ENCODE measurements at regions not wholly inside any gene's neighbourhood (a gene's known extent, or its start where the extent isn't known, plus 50 kb on each side); places are given as distances from the start of the nearest gene placed in this dataset.

DNA sequence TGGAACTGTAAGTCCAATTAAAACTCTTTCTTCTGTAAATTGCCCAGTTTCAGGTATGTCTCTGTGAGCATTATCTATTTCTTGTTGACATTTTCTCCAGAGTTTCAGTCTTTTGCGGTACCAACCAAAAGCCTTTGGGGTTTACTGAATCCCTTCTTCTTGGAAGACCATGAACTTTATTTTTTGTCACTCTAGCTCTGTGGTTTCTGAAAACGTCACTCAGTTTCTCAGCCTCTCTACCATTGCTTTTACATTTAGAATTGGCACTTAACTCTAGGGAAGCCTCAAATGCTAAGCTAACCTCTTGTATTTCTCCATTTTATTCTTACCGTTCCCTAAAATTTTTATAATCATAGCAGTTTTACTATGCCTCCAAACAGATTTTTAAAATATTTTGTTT, 237.6 kb downstream of the CSNK2A3 start:
- H3K36me3 Mint-ChIP-seq = no peaks in the 10 kb centered on the region
- H3K4me2 ChIP-seq = no peak overlapping the region

GRCh38 chr11:11113626-11114025, 239.4 kb downstream of the CSNK2A3 start:
- no peak for DNase-seq (ENCODE audit: low spot score)
- Histone ChIP-seq H3K4me2 (no peak overlapping the region), H3F3A (ENCODE audit: low read depth) (no peaks in the 10 kb centered on the region), H4K20me1 (ENCODE audit: low read depth) (no peaks in the 10 kb centered on the region), H3K9me3 (ENCODE audit: low read depth) (no peaks in the 10 kb centered on the region), H3K4me3 (no peak overlapping the region), H3K27me3 (no peaks in the 10 kb centered on the region), H3K36me3 (no peaks in the 10 kb centered on the region), H3K9ac (no peak overlapping the region), H3K4me1 (no peaks in the 10 kb centered on the region), H3K79me2 (ENCODE audit: low read depth) (no peaks in the 10 kb centered on the region), H2AFZ (replicated peaks) (no peak overlapping the region), H3K27ac (no peak overlapping the region)
- no peak for TF ChIP-seq EZH2phosphoT487 (IDR thresholded peaks at IDR 0.05)
- TF ChIP-seq, protein P1, sequence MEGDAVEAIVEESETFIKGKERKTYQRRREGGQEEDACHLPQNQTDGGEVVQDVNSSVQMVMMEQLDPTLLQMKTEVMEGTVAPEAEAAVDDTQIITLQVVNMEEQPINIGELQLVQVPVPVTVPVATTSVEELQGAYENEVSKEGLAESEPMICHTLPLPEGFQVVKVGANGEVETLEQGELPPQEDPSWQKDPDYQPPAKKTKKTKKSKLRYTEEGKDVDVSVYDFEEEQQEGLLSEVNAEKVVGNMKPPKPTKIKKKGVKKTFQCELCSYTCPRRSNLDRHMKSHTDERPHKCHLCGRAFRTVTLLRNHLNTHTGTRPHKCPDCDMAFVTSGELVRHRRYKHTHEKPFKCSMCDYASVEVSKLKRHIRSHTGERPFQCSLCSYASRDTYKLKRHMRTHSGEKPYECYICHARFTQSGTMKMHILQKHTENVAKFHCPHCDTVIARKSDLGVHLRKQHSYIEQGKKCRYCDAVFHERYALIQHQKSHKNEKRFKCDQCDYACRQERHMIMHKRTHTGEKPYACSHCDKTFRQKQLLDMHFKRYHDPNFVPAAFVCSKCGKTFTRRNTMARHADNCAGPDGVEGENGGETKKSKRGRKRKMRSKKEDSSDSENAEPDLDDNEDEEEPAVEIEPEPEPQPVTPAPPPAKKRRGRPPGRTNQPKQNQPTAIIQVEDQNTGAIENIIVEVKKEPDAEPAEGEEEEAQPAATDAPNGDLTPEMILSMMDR (IDR thresholded peaks at IDR 0.05) = no peak
- TF ChIP-seq EZH2 (IDR thresholded peaks at IDR 0.05) = no peak
- Mint-ChIP-seq H3K4me3 (no peak overlapping the region), H3K9me3 (peaks cover 5% of the 10 kb centered on the region), H3K27me3 (ENCODE audit: insufficient read depth, low read depth) (peaks cover 3% of the 10 kb centered on the region), H3K27ac (no peak overlapping the region), H3K4me1 (no peaks in the 10 kb centered on the region), H3K36me3 (no peaks in the 10 kb centered on the region)

More for the DNA sequence above, 237.6 kb downstream of the CSNK2A3 start:
- no peaks in the 10 kb centered on the region for H4K20me1 ChIP-seq (ENCODE audit: low read depth)
- Mint-ChIP-seq H3K4me3 (no peak overlapping the region), H3K4me1 (peaks cover 8% of the 10 kb centered on the region), H3K9me3 (peaks cover 5% of the 10 kb centered on the region), H3K27ac (no peak overlapping the region), H3K27me3 (ENCODE audit: insufficient read depth, low read depth) (peaks cover 3% of the 10 kb centered on the region)
- H2AFZ ChIP-seq (replicated peaks) = no peak overlapping the region
- no peak overlapping the region for H3K4me3 ChIP-seq
- no peaks in the 10 kb centered on the region for H3K36me3 ChIP-seq
- H3K27me3 ChIP-seq = no peaks in the 10 kb centered on the region
- no peaks in the 10 kb centered on the region for H3K9me3 ChIP-seq (ENCODE audit: low read depth)
- H3F3A ChIP-seq (ENCODE audit: low read depth) = no peaks in the 10 kb centered on the region
- no peak for TF ChIP-seq EZH2 (IDR thresholded peaks at IDR 0.05)
- TF ChIP-seq, protein P1 (IDR thresholded peaks at IDR 0.05) = no peak
- no peaks in the 10 kb centered on the region for H3K79me2 ChIP-seq (ENCODE audit: low read depth)
- no peaks in the 10 kb centered on the region for H3K4me1 ChIP-seq
- no peak overlapping the region for H3K9ac ChIP-seq
- DNase-seq (ENCODE audit: low spot score) = no peak
- H3K27ac ChIP-seq = no peak overlapping the region

GRCh38 chr11:11108026-11108425, 245.0 kb downstream of the CSNK2A3 start:
- Histone ChIP-seq H3K27me3 (no peaks in the 10 kb centered on the region), H3K9ac (no peak overlapping the region), H3K9me3 (ENCODE audit: low read depth) (no peaks in the 10 kb centered on the region), H3K4me3 (no peak overlapping the region), H3F3A (ENCODE audit: low read depth) (no peaks in the 10 kb centered on the region), H4K20me1 (ENCODE audit: low read depth) (no peaks in the 10 kb centered on the region), H2AFZ (replicated peaks) (no peak overlapping the region), H3K4me2 (no peak overlapping the region), H3K36me3 (no peaks in the 10 kb centered on the region), H3K4me1 (no peaks in the 10 kb centered on the region), H3K27ac (no peak overlapping the region), H3K79me2 (ENCODE audit: low read depth) (no peaks in the 10 kb centered on the region)
- DNase-seq (ENCODE audit: low spot score) = no peak
- Mint-ChIP-seq H3K36me3 (no peaks in the 10 kb centered on the region), H3K27ac (no peak overlapping the region), H3K4me1 (peaks cover 23% of the 10 kb centered on the region), H3K9me3 (no peaks in the 10 kb centered on the region), H3K27me3 (ENCODE audit: insufficient read depth, low read depth) (no peaks in the 10 kb centered on the region), H3K4me3 (no peak overlapping the region)
- no peak for TF ChIP-seq EZH2 (IDR thresholded peaks at IDR 0.05)
- no peak for TF ChIP-seq EZH2phosphoT487 (IDR thresholded peaks at IDR 0.05)
- TF ChIP-seq, protein P1 (IDR thresholded peaks at IDR 0.05) = no peak
